OCI-LY1 (cell line): ENCODE measurements at regions not wholly inside any gene's neighbourhood (a gene's known extent, or its start where the extent isn't known, plus 50 kb on each side); places are given as distances from the start of the nearest gene placed in this dataset.

Source experiments
- EZH2 ChIP-seq: fragments of 200-600 bp; sonication (generic), shearing (Covaris generic); IDR thresholded peaks from 2 replicates; pipeline ENCODE4 v1.8.0; 2017; ENCODE audit warnings: borderline replicate concordance, mixed run types, mild to moderate bottlenecking, antibody characterized with exemption, low read length, moderate library complexity, mixed read lengths
- TF ChIP-seq, protein P1 (sequence below): fragments of 200-600 bp; sonication (generic), shearing (Covaris generic); IDR thresholded peaks from 2 replicates; pipeline ENCODE4 v1.5.1; 2017; ENCODE audit warnings: mild to moderate bottlenecking, antibody characterized with exemption, low read length, moderate library complexity, mixed read lengths

DNA sequence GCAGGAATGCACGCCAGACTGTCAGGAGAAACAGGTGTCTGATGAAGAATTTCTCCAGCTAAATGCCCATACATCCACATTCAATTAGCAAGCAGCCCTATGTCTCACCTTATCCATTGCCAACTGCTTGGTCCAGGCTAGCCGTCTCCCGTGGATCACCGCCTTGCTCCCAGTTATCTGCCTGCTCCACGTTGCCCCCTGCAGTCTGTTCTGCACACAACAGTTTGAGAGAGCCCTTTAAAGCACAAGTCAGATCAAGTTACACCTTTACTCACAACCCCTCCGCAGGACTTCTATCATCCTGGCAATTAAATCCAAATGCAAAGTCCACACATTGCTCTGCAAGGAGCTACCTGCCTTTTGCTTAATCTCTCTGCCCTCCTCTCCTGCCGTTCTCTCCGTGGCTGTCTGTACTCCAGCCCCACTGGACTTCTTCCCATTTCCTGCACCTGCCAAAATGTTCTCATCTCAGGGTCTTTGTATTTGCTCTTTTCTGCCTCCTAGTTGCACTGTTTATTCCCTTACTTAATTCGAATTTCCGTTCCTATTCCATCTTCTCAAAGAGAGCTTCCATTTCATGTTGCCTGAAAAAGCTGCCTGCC, 185.3 kb upstream of the LARGE1 start:
- TF ChIP-seq, protein P1, sequence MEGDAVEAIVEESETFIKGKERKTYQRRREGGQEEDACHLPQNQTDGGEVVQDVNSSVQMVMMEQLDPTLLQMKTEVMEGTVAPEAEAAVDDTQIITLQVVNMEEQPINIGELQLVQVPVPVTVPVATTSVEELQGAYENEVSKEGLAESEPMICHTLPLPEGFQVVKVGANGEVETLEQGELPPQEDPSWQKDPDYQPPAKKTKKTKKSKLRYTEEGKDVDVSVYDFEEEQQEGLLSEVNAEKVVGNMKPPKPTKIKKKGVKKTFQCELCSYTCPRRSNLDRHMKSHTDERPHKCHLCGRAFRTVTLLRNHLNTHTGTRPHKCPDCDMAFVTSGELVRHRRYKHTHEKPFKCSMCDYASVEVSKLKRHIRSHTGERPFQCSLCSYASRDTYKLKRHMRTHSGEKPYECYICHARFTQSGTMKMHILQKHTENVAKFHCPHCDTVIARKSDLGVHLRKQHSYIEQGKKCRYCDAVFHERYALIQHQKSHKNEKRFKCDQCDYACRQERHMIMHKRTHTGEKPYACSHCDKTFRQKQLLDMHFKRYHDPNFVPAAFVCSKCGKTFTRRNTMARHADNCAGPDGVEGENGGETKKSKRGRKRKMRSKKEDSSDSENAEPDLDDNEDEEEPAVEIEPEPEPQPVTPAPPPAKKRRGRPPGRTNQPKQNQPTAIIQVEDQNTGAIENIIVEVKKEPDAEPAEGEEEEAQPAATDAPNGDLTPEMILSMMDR = peak; percentile 66
- TF ChIP-seq EZH2 = no peak
